K562 (cell line): ENCODE measurements at regions not wholly inside any gene's neighbourhood (a gene's known extent, or its start where the extent isn't known, plus 50 kb on each side); places are given as distances from the start of the nearest gene placed in this dataset.

Experiments
- ATAC-seq: fragments of 200-7000 bp; cut with Tn5 transposase; 3 replicates; pipeline ENCODE4 v1.9.1; 2020; ENCODE audit warnings: moderate library complexity
- BruUV-seq: library from RNA; stranded (reverse); fragments of 400-500 nt; replicated peaks from 2 replicates; lab custom pipeline; 2021; lab: Mats Ljungman, UMichigan
- CTCF ChIA-PET: fragments of 300-600 bp; formaldehyde crosslinking; extraction: SDS; loops from one replicate; lab custom pipeline; 2021; ENCODE audit warnings: low intra/inter-chr PET ratio; lab: Yijun Ruan, JAX
- POLR2A ChIA-PET: fragments of 300-600, 350-650 bp; sonication (Branson Sonifier 250); formaldehyde crosslinking; extraction: SDS; loops from one replicate; lab custom pipeline; 2021; ENCODE audit warnings: antibody characterized with exemption, inconsistent platforms; lab: Yijun Ruan, JAX
- DNase-seq, 4 experiments: peaks; one replicate each; pipeline versions ENCODE4 v3.0.0 to v3.0.0-alpha.2; 2011 to 2018; ENCODE audit warnings: low spot score in 3 of 4, mixed read lengths in 3 of 4; ENCODE audit errors: extremely low read depth in 1 of 4
- FAIRE-seq: peaks from 2 replicates; lab custom pipeline; 2011; peaks lifted over from hg19 to GRCh38; lab: Jason Lieb, UNC
- H2AFZ ChIP-seq: 2 replicates; pipeline ENCODE4 v1.6.0; 2011; ENCODE audit warnings: low read depth, low read length, control low read depth, inconsistent platforms
- H3K27ac ChIP-seq: fragments of 200-600 bp; 3 replicates; pipeline ENCODE4 v1.8.0; 2011; ENCODE audit warnings: low read depth, mild to moderate bottlenecking, control low read depth, inconsistent platforms, low read length, moderate library complexity, mixed read lengths; ENCODE audit errors: extremely low read depth
- H3K27me3 ChIP-seq, 2 experiments: fragments of 300-600 bp in 1 of 2; 2 replicates in 1 of 2; 3 replicates in 1 of 2; pipeline versions ENCODE4 v1.6.0 to v1.8.0; 2011; ENCODE audit warnings: inconsistent platforms in 2 of 2, low read length in 2 of 2, mild to moderate bottlenecking in 1 of 2, mixed read lengths in 1 of 2, moderate library complexity in 1 of 2; ENCODE audit not compliant: control insufficient read depth in 2 of 2, insufficient read depth in 2 of 2
- H3K36me3 ChIP-seq: fragments of 300-600 bp; 3 replicates; pipeline ENCODE4 v1.8.0; 2011; ENCODE audit warnings: mild to moderate bottlenecking, low read length, inconsistent platforms; ENCODE audit not compliant: control insufficient read depth, insufficient read depth
- H3K4me1 ChIP-seq, 2 experiments: fragments of 200-600 bp in 1 of 2; replicated peaks in 1 of 2; 2 replicates in 1 of 2; 3 replicates in 1 of 2; pipeline versions ENCODE4 v1.5.1 to v1.8.0; 2011; ENCODE audit warnings: inconsistent platforms in 2 of 2, low read length in 2 of 2, mild to moderate bottlenecking in 1 of 2, mixed read lengths in 1 of 2, moderate library complexity in 1 of 2; ENCODE audit not compliant: control insufficient read depth in 2 of 2, insufficient read depth in 2 of 2
- H3K4me2 ChIP-seq: 2 replicates; pipeline ENCODE4 v1.6.1; 2011; ENCODE audit warnings: low read length, control low read depth, inconsistent platforms, mixed read lengths; ENCODE audit not compliant: insufficient read depth
- H3K4me3 ChIP-seq: fragments of 200-600 bp; sonication (generic), shearing (Covaris generic); 2 replicates; pipeline ENCODE4 v1.5.1; 2016; ENCODE audit warnings: control low read depth, inconsistent platforms
- H3K79me2 ChIP-seq: fragments of 200-600 bp; 3 replicates; pipeline ENCODE4 v1.8.0; 2011; ENCODE audit warnings: low read length, inconsistent platforms; ENCODE audit not compliant: control insufficient read depth, insufficient read depth
- H3K9ac ChIP-seq, 2 experiments: 2 replicates each; pipeline versions ENCODE4 v1.6.0 to v1.6.1; 2011; ENCODE audit warnings: low read depth in 2 of 2, low read length in 2 of 2, control low read depth in 1 of 2, inconsistent platforms in 1 of 2, mild to moderate bottlenecking in 1 of 2, mixed read lengths in 1 of 2; ENCODE audit not compliant: insufficient read depth in 1 of 2
- H3K9me1 ChIP-seq: one replicate; pipeline ENCODE4 v1.6.0; 2011; ENCODE audit warnings: inconsistent platforms, mild to moderate bottlenecking, low read length, moderate library complexity; ENCODE audit not compliant: control insufficient read depth, insufficient read depth
- H3K9me3 ChIP-seq: replicated peaks from 2 replicates; pipeline ENCODE4 v1.5.1; 2011; ENCODE audit warnings: low read depth, low read length, inconsistent platforms; ENCODE audit not compliant: control insufficient read depth, insufficient read depth
- H4K20me1 ChIP-seq: replicated peaks from 2 replicates; pipeline ENCODE4 v1.6.1; 2011; ENCODE audit warnings: low read length, inconsistent platforms, mixed read lengths; ENCODE audit not compliant: control insufficient read depth, insufficient read depth
- AFF4 ChIP-seq: sonication (generic); formaldehyde crosslinking; IDR thresholded peaks from 2 replicates; pipeline ENCODE4 v1.8.0; 2023; ENCODE audit warnings: mild to moderate bottlenecking, missing genetic modification reagents
- CTBP1 ChIP-seq: fragments of 450-650 bp; IDR thresholded peaks from 2 replicates; pipeline ENCODE4 v1.6.1; 2016; ENCODE audit warnings: borderline replicate concordance
- NR1H2 ChIP-seq: sonication (generic); formaldehyde crosslinking; IDR thresholded peaks from 2 replicates; pipeline ENCODE4 v1.4.0; 2020; ENCODE audit warnings: mild to moderate bottlenecking, missing genetic modification reagents
- RNF2 ChIP-seq: sonication (generic); IDR thresholded peaks from 2 replicates; pipeline ENCODE4 v1.6.1; 2016
- SMARCA5 ChIP-seq: fragments of 450-650 bp; IDR thresholded peaks from 2 replicates; pipeline ENCODE4 v1.6.1; 2016
- ZBTB26 ChIP-seq: fragments of 450-650 bp; formaldehyde crosslinking; IDR thresholded peaks from 2 replicates; pipeline ENCODE4 v1.4.0; 2022; ENCODE audit warnings: missing genetic modification characterization
- ZKSCAN3 ChIP-seq: fragments of 250-450 bp; sonication (Bioruptor Pico); IDR thresholded peaks from 2 replicates; pipeline ENCODE4 v1.4.0; 2020
- ZZZ3 ChIP-seq: fragments of 450-650 bp; IDR thresholded peaks from 2 replicates; pipeline ENCODE4 v1.6.1; 2016; ENCODE audit warnings: antibody characterized with exemption, mild to moderate bottlenecking, moderate library complexity
- WGBS: fragments of 100-300 bp; shearing (Covaris generic); methylation state at CpG from one replicate; pipeline ENCODE4 v1.1.6; 2016; ENCODE audit warnings: low coverage, mixed read lengths; ENCODE audit not compliant: insufficient coverage; ENCODE audit errors: missing lambda C conversion rate; 5-methylcytosine and 5-hydroxymethylcytosine counted together
- in situ Hi-C: fragments of 300-500 bp; cut with MboI; formaldehyde crosslinking; loops from 4 replicates; pipeline ENCODE4 v1.15.0; 2018; ENCODE audit warnings: inconsistent platforms, mixed read lengths
- intact Hi-C: fragments of 100-400 bp; cut with micrococcal nuclease; formaldehyde crosslinking; loops from 2 replicates; pipeline ENCODE4 v1.14.2; 2022

GRCh38 chr16:54473226-54473993, 186.8 kb upstream of the IRX3 start:
- no peak for ATAC-seq
- no peaks in the 10 kb centered on the region for H3K36me3 ChIP-seq

More at GRCh38 chr16:54473226-54473993, 186.8 kb upstream of the IRX3 start:
- in situ Hi-C loops: no loop called here
- Histone ChIP-seq H3K4me2 (no peak overlapping the region), H3K79me2 (no peaks in the 10 kb centered on the region), H3K9ac (no peak overlapping the region), H3K9me1 (peaks cover 3% of the 10 kb centered on the region), H4K20me1 (no peaks in the 10 kb centered on the region), H2AFZ (no peak overlapping the region), H3K9me3 (no peaks in the 10 kb centered on the region), H3K4me1 (no peaks in the 10 kb centered on the region), H3K27ac (no peak overlapping the region), H3K4me3 (no peak overlapping the region), H3K27me3 (no peaks in the 10 kb centered on the region)
- CTCF ChIA-PET: no interaction called here
- intact Hi-C loops: no loop called here
- DNase-seq (no peak), FAIRE-seq (no peak)
- POLR2A ChIA-PET: interaction anchor here (0.8 kb wide), 1 partner anchor 301 kb away, joined by 3 read pairs; no protein-coding TSS in a partner anchor
- no peak for TF ChIP-seq CTBP1
- no peak for TF ChIP-seq ZBTB26
- no peak for TF ChIP-seq SMARCA5
- TF ChIP-seq AFF4 (CRISPR knock-in tag): no peak
- no peak for TF ChIP-seq RNF2
- no peak for TF ChIP-seq ZKSCAN3
- TF ChIP-seq ZZZ3: no peak
- no peak for TF ChIP-seq NR1H2 (CRISPR knock-in tag)
- WGBS: 4% methylated on average over 8 of the region's 8 CpGs
- BruUV-seq: no TSS peak
